Spinal cord (tissue), 9 donors: ENCODE measurements at regions not wholly inside any gene's neighbourhood (a gene's known extent, or its start where the extent isn't known, plus 50 kb on each side); places are given as distances from the start of the nearest gene placed in this dataset.

Experiments used
- DNase-seq, 6 donors: peaks; one replicate each; pipeline versions ENCODE4 v3.0.0 to v3.0.0-alpha.2; 2013 to 2015; ENCODE audit warnings: low spot score in 6 of 6, low read depth in 4 of 6
- H3K27ac ChIP-seq: one replicate; pipeline ENCODE4 v1.5.1; 2013; ENCODE audit warnings: low read depth, low read length, control low read depth
- H3K27me3 ChIP-seq: one replicate; pipeline ENCODE4 v1.6.1; 2013; ENCODE audit warnings: low read length; ENCODE audit not compliant: control insufficient read depth, insufficient read depth
- H3K36me3 ChIP-seq: one replicate; pipeline ENCODE4 v1.6.1; 2013; ENCODE audit warnings: low read length; ENCODE audit not compliant: control insufficient read depth, insufficient read depth
- H3K4me1 ChIP-seq: one replicate; pipeline ENCODE4 v1.6.1; 2013; ENCODE audit warnings: low read length; ENCODE audit not compliant: control insufficient read depth, insufficient read depth
- H3K4me3 ChIP-seq: one replicate; pipeline ENCODE4 v1.5.1; 2013; ENCODE audit warnings: low read depth, low read length, control low read depth
- H3K9me3 ChIP-seq: one replicate; pipeline ENCODE4 v1.6.1; 2013; ENCODE audit warnings: low read length; ENCODE audit not compliant: control insufficient read depth, insufficient read depth
- WGBS: methylation state at CpG from one replicate; pipeline ENCODE4 v1.1.5; 2013; ENCODE audit warnings: missing lambda C conversion rate; ENCODE audit not compliant: insufficient coverage; 5-methylcytosine and 5-hydroxymethylcytosine counted together
- donor health status: healthy.

DNA sequence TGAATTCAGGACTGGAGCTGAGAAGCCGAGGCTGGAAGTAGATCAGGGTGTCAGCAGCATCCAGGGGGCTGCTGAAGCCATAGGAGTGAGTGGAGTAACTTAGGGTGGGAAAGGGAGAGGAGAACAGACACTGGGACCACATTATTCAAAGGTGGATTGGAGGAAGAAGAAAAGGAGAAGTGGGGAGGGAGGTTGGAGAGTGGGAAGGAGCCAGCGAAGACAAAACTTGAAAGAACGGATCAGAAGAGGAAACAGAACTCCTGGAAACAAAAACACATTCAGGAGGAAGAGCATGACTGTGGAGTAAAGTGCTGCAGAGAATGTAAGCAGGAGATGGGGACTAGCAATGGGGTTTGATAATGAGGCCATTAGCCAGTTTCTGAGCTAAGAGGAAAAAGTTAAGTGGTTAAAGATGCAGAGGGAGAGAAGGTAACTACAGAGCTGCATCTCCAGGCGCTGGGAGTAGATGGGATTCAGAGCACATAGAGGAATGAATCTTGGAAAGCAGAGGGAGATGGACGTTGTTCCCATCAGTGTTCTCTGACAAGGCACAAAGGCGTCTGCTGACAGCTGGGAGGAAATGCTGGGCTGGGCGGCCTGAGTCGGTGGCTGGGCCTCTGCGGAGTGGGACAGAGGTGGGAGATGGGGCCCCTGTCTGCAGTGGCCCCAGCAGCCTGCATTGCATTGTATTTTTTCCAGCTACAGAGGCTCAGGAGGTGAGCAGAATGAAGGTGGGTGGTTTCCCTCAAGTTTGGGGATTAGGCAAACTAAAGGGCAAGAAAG is 63.1 kb upstream of the LEP start:
- Histone ChIP-seq H3K4me1 (no peaks in the 10 kb centered on the region), H3K9me3 (no peaks in the 10 kb centered on the region), H3K27me3 (no peaks in the 10 kb centered on the region), H3K36me3 (no peaks in the 10 kb centered on the region), H3K4me3 (no peak overlapping the region), H3K27ac (no peak overlapping the region)
- 57% methylated on average over 9 of the region's 9 CpGs for WGBS
- no peak for DNase-seq

DNA sequence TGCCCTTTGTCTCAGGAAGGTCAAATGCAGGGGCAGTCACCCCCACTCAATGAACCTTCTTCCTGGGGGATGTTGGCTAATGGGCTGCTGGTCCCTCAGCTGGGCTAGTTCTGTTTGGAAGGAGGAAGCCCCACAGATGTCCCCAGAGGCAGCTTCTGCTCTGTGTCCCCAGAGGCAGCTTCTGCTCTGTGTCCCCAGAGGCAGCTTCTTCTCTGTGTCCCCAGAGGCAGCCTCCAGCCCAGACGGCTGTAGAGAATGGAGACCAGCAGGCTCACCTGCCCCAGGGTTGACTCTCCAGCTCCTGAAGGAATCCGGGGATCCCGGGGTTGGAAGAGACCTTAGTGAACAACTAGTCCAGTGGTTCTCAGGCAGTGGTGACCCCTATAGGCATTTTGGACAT is 62.5 kb upstream of the LEP start:
- H3K4me1 ChIP-seq, result no peaks in the 10 kb centered on the region
- H3K27me3 ChIP-seq, result no peaks in the 10 kb centered on the region
- WGBS, result 75% methylated on average over 3 of the region's 3 CpGs
- no peak overlapping the region for H3K27ac ChIP-seq
- H3K36me3 ChIP-seq, result no peaks in the 10 kb centered on the region
- H3K9me3 ChIP-seq, result no peaks in the 10 kb centered on the region
- no peak for DNase-seq
- H3K4me3 ChIP-seq, result no peak overlapping the region

DNA sequence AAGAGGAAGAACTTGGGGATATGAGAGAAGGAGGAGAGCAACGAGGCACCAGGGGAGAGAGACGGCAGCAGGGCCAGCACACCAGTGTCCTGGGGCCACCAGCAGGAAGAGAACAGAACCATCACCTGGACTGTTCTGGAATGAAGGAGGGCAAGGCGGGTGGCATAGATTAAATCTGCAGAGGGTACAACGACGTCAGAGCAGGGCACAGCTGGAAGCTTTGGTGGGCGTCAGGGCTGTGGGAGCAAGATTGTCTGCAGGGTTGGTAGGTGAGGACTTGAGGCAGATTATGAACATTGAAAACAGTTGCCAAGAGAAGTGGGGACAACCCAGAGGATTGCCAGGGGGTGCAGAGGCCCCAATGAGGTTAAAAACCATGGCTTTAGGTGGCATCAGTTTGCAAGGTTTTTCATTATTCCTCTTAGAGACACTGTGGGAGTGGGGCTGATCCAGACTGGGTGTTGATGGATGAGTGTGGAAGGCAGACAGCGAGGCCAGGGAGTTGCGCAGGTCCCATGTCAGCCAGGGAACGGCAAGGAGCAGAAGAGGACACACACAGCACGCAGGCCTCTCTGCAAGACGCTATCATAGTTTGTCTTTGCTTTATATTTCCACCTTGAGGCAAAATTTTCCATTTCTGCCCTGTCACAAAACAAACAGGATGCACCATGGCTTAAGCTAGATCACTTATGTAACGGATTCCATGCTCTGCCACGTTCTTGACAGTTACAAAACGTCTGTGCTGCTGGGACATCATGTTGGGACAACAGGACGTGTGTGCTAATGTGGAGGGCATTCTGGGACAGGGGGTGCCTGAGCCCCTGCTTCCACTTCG is 52.5 kb upstream of the LEP start:
- 83% methylated on average over 16 of the region's 16 CpGs for WGBS
- DNase-seq, result no peak
- H3K27ac ChIP-seq, result no peak overlapping the region

DNA sequence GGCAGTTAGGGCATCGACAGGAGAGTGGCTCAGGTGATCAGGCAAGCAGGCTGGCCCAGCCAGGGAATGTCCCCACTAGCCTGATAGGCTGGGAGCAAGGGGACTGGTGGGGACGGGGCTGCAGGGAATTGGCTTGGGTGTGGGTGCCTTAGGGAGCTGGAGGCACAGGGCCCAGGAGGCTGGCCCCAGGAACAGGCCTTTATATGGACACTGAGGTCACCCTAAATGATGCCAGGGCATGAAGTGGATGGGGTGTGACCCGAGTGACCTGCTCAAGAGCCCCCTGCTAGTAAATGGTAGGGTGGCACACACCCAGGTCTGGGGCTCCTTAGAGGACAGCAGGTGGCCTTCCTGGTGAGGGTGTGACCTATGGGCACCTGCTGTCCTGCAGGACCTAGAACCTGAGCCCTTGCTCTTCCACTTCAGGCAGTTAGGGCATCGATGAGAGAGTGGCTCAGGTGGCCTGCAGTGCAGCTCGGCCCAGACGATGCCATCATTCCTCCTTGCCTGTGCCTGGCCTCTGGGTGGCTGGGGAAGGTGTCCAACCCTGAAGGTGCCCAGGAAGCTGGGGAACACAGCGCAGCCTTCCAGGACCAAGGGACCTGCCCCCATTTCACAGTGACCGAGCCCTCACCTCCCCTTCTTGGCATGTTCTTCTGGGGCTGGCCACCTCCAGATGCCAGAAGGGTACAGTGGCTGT is 51.7 kb upstream of the LEP start:
- no peaks in the 10 kb centered on the region for H3K4me1 ChIP-seq
- 91% methylated on average over 8 of the region's 8 CpGs for WGBS
- no peak overlapping the region for H3K27ac ChIP-seq

More for the DNA sequence above, 52.5 kb upstream of the LEP start:
- no peaks in the 10 kb centered on the region for H3K9me3 ChIP-seq
- no peaks in the 10 kb centered on the region for H3K27me3 ChIP-seq
- H3K4me3 ChIP-seq, result no peak overlapping the region
- no peaks in the 10 kb centered on the region for H3K4me1 ChIP-seq
- no peaks in the 10 kb centered on the region for H3K36me3 ChIP-seq

DNA sequence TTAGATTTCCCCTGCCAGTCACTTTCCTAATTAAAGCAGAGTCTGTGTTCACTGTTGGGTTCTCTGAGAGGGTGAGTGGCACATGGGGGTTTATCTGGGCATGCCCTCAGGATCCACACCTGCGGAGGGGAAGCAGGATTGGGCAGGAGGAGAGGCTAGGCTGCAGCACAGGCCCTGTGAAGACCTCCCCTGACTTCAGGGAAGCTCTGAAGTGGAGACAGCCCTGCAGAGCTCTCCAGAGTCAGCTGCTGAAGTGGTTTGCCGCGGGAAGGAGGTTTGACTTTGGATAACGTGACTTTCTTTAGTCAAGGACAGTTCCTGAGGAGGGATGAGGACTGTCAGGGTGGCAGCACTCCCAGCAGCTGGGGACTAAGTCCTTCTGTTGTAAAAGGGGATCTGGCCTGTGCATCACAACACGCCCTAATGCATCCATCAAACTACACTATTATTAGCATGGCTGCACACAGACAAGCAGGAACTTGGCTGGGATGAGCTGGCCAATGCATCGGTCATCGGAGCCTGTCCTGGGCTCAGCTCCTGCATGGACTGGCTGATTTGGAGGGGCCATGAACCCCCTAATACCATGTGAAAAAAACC is 50.9 kb upstream of the LEP start:
- DNase-seq, result no peak
- WGBS, result 72% methylated on average over 6 of the region's 7 CpGs
- Histone ChIP-seq H3K4me1 (no peaks in the 10 kb centered on the region), H3K9me3 (peaks cover 9% of the 10 kb centered on the region), H3K27me3 (no peaks in the 10 kb centered on the region), H3K4me3 (no peak overlapping the region), H3K36me3 (no peaks in the 10 kb centered on the region), H3K27ac (no peak overlapping the region)

More for the DNA sequence above, 51.7 kb upstream of the LEP start:
- DNase-seq, result no peak
- H3K27me3 ChIP-seq, result no peaks in the 10 kb centered on the region
- H3K36me3 ChIP-seq, result no peaks in the 10 kb centered on the region
- no peak overlapping the region for H3K4me3 ChIP-seq
- peaks cover 2% of the 10 kb centered on the region for H3K9me3 ChIP-seq

DNA sequence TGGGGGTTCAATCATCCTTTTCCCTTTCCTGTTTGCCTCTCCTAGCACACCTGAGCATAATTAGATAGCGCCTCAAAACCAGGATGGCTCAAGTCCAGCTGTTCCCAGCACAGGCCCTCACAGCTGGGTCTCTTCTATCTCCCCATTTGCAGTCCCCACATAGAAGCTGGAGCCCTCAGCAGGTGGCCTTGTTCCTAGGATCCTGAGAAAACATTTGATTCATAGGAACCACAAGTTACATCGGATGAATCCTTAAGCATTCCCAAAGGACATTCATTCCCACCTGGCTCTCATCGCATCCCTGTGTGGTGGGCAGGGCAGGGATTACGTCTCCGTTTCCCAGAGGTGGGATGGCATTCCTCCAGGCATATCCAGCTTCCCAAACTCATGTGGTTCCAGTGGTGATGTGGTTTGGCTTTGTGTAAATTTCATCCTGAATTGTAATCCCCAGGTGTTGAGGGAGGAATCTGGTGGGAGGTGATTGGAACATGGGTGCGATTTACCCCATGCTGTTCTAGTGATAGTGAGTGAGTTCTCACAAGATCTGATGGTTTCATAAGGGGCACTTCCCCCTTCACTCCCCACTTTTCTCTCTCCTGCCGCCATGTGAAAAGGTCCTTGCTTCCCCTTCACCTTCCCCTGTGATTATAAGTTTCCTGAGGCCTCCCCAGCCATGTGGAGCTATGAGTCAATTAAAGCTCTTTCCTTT is 49.8 kb upstream of the LEP start:
- Histone ChIP-seq H3K9me3 (peaks cover 10% of the 10 kb centered on the region), H3K27me3 (no peaks in the 10 kb centered on the region), H3K4me3 (no peak overlapping the region), H3K4me1 (no peaks in the 10 kb centered on the region), H3K36me3 (no peaks in the 10 kb centered on the region), H3K27ac (no peak overlapping the region)
- no peak for DNase-seq
- 86% methylated on average over 1 of the region's 7 CpGs for WGBS
